Upper lobe of right lung (tissue), 1 donor: ENCODE measurements at regions not wholly inside any gene's neighbourhood (a gene's known extent, or its start where the extent isn't known, plus 50 kb on each side); places are given as distances from the start of the nearest gene placed in this dataset.

Experiments used
- ATAC-seq: fragments of 200-7000 bp; cut with Tn5 transposase; one replicate; pipeline ENCODE4 v1.9.1; 2020; ENCODE audit warnings: mild to moderate bottlenecking, moderate library complexity
- DNase-seq: peaks from one replicate; pipeline ENCODE4 v3.0.0-alpha.2; 2020
- H3K27ac ChIP-seq: fragments of 200-600 bp; one replicate; pipeline ENCODE4 v1.8.0; 2022
- H3K27me3 ChIP-seq: fragments of 200-600 bp; one replicate; pipeline ENCODE4 v1.8.0; 2022; ENCODE audit warnings: mild to moderate bottlenecking
- H3K36me3 ChIP-seq: fragments of 200-600 bp; one replicate; pipeline ENCODE4 v1.8.0; 2022
- H3K4me1 ChIP-seq: fragments of 200-600 bp; one replicate; pipeline ENCODE4 v1.8.0; 2022
- H3K4me3 ChIP-seq: fragments of 200-600 bp; one replicate; pipeline ENCODE4 v1.8.0; 2022; ENCODE audit warnings: mild to moderate bottlenecking
- H3K9me3 ChIP-seq: fragments of 200-600 bp; one replicate; pipeline ENCODE4 v1.8.0; 2022
- CTCF ChIP-seq: fragments of 200-600 bp; IDR thresholded peaks from one replicate; pipeline ENCODE4 v1.8.0; 2022; ENCODE audit warnings: antibody characterized with exemption
- intact Hi-C: fragments of 100-400 bp; cut with DNase I; formaldehyde crosslinking; loops from one replicate; pipeline ENCODE4 v1.11.0; 2022
- donor health status: DM: no; HTN: yes; CAD: no; lungs with severe emphysema.

GRCh38 chr5:159536646-159537045, 206.4 kb upstream of the IL12B start:
- ATAC-seq: no peak
- H3K4me1 ChIP-seq: no peaks in the 10 kb centered on the region

GRCh38 chr5:159539678-159540077, 209.4 kb upstream of the IL12B start:
- Histone ChIP-seq H3K4me3 (no peak overlapping the region), H3K4me1 (no peaks in the 10 kb centered on the region), H3K9me3 (no peaks in the 10 kb centered on the region), H3K36me3 (no peaks in the 10 kb centered on the region), H3K27ac (no peak overlapping the region), H3K27me3 (no peaks in the 10 kb centered on the region)
- DNase-seq (no peak), ATAC-seq (no peak)
- intact Hi-C loops: no loop called here
- TF ChIP-seq CTCF: no peak

More at GRCh38 chr5:159536646-159537045, 206.4 kb upstream of the IL12B start:
- Histone ChIP-seq H3K27me3 (no peaks in the 10 kb centered on the region), H3K4me3 (no peak overlapping the region), H3K9me3 (no peaks in the 10 kb centered on the region), H3K27ac (no peak overlapping the region), H3K36me3 (no peaks in the 10 kb centered on the region)
- no peak for TF ChIP-seq CTCF
- intact Hi-C loops: no loop called here
- DNase-seq: no peak

GRCh38 chr5:159543326-159543725, 213.0 kb upstream of the IL12B start:
- no peak for TF ChIP-seq CTCF
- no peaks in the 10 kb centered on the region for H3K4me1 ChIP-seq
- no peak for ATAC-seq
- no peak for DNase-seq
- H3K27ac ChIP-seq: no peak overlapping the region
- no peak overlapping the region for H3K4me3 ChIP-seq
- no peaks in the 10 kb centered on the region for H3K36me3 ChIP-seq
- intact Hi-C loops: no loop called here
- H3K9me3 ChIP-seq: no peaks in the 10 kb centered on the region
- H3K27me3 ChIP-seq: no peaks in the 10 kb centered on the region

- no peak for TF ChIP-seq CTCF
- no peak for ATAC-seq
- intact Hi-C loops: no loop called here
These were observed 214.9 kb upstream of the IL12B start for GRCh38 chr5:159545156-159545555.

GRCh38 chr5:159547466-159548195, 217.3 kb upstream of the IL12B start:
- no peak overlapping the region for H3K27ac ChIP-seq
- H3K4me1 ChIP-seq: no peaks in the 10 kb centered on the region
- DNase-seq (no peak), ATAC-seq (no peak)
- H3K27me3 ChIP-seq: no peaks in the 10 kb centered on the region
- no peak for TF ChIP-seq CTCF
- intact Hi-C loops: no loop called here
- no peaks in the 10 kb centered on the region for H3K36me3 ChIP-seq
- H3K9me3 ChIP-seq: no peaks in the 10 kb centered on the region
- H3K4me3 ChIP-seq: no peak overlapping the region

More at GRCh38 chr5:159545156-159545555, 214.9 kb upstream of the IL12B start:
- Histone ChIP-seq H3K36me3 (no peaks in the 10 kb centered on the region), H3K27ac (no peak overlapping the region), H3K9me3 (no peaks in the 10 kb centered on the region), H3K4me1 (no peaks in the 10 kb centered on the region), H3K4me3 (no peak overlapping the region), H3K27me3 (no peaks in the 10 kb centered on the region)
- DNase-seq: no peak

- H3K4me3 ChIP-seq: no peak overlapping the region
- ATAC-seq (no peak), DNase-seq (no peak)
- TF ChIP-seq CTCF: no peak
- no peaks in the 10 kb centered on the region for H3K27me3 ChIP-seq
- no peaks in the 10 kb centered on the region for H3K36me3 ChIP-seq
- no peaks in the 10 kb centered on the region for H3K4me1 ChIP-seq
- intact Hi-C loops: no loop called here
- H3K9me3 ChIP-seq: no peaks in the 10 kb centered on the region
- no peak overlapping the region for H3K27ac ChIP-seq
These were observed 218.2 kb upstream of the IL12B start for GRCh38 chr5:159548517-159548916.
